Astrocyte of the cerebellum (primary cell): ENCODE measurements at regions not wholly inside any gene's neighbourhood (a gene's known extent, or its start where the extent isn't known, plus 50 kb on each side); places are given as distances from the start of the nearest gene placed in this dataset.

Source experiments
- DNase-seq: peaks from one replicate; pipeline ENCODE4 v3.0.0-alpha.2; 2011; ENCODE audit warnings: low read depth
- H3K4me3 ChIP-seq: 2 replicates; pipeline ENCODE4 v1.5.1; 2011; ENCODE audit warnings: mild to moderate bottlenecking, low read depth, low read length, moderate library complexity
- in situ Hi-C: cut with HindIII; loops from 2 replicates; pipeline ENCODE4 v1.10.0; 2017; ENCODE audit warnings: low sequenced_read_pairs
- TF ChIP-seq, protein P1 (sequence below): IDR thresholded peaks from 2 replicates; pipeline ENCODE4 v1.5.1; 2012; ENCODE audit warnings: low read length, low read depth, moderate library complexity, mild to moderate bottlenecking; ENCODE audit errors: missing control alignments

- TF ChIP-seq, protein P1, sequence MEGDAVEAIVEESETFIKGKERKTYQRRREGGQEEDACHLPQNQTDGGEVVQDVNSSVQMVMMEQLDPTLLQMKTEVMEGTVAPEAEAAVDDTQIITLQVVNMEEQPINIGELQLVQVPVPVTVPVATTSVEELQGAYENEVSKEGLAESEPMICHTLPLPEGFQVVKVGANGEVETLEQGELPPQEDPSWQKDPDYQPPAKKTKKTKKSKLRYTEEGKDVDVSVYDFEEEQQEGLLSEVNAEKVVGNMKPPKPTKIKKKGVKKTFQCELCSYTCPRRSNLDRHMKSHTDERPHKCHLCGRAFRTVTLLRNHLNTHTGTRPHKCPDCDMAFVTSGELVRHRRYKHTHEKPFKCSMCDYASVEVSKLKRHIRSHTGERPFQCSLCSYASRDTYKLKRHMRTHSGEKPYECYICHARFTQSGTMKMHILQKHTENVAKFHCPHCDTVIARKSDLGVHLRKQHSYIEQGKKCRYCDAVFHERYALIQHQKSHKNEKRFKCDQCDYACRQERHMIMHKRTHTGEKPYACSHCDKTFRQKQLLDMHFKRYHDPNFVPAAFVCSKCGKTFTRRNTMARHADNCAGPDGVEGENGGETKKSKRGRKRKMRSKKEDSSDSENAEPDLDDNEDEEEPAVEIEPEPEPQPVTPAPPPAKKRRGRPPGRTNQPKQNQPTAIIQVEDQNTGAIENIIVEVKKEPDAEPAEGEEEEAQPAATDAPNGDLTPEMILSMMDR = peak; percentile 23
- H3K4me3 ChIP-seq = no peak overlapping the region
- no peak for DNase-seq
- in situ Hi-C loops = no loop called here
Observed at GRCh38 chrX:46386511-46386910, 158.7 kb downstream of the ZNF674 start.

- H3K4me3 ChIP-seq = no peak overlapping the region
- in situ Hi-C loops = no loop called here
- DNase-seq = no peak
- TF ChIP-seq, protein P1 = no peak
Observed at GRCh38 chrX:46383006-46383405, 162.2 kb downstream of the ZNF674 start.

- TF ChIP-seq, protein P1 = no peak
- no peak for DNase-seq
- in situ Hi-C loops = no loop called here
Observed at GRCh38 chrX:46382595-46382994, 162.6 kb downstream of the ZNF674 start.

DNA sequence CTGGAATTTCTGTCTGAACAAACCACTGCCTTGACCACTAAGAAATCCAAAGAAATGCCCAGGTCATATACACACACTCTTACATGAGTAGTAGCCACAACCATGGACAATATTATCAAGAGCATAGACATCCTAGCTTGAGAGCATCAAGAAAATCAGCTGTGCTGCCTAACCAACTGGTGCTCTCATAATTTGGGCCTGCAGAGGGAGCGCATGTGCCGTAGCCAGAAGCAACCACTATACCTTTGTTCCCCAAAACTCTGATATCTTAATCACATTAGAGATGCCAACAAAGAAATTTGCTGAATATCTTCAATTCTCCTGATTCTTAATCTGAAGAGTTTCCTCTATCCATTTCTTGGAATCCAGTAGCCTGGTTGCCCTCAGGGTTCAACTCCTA, 163.6 kb downstream of the ZNF674 start:
- DNase-seq = no peak
- in situ Hi-C loops = no loop called here

More at GRCh38 chrX:46382595-46382994, 162.6 kb downstream of the ZNF674 start:
- H3K4me3 ChIP-seq = no peak overlapping the region

DNA sequence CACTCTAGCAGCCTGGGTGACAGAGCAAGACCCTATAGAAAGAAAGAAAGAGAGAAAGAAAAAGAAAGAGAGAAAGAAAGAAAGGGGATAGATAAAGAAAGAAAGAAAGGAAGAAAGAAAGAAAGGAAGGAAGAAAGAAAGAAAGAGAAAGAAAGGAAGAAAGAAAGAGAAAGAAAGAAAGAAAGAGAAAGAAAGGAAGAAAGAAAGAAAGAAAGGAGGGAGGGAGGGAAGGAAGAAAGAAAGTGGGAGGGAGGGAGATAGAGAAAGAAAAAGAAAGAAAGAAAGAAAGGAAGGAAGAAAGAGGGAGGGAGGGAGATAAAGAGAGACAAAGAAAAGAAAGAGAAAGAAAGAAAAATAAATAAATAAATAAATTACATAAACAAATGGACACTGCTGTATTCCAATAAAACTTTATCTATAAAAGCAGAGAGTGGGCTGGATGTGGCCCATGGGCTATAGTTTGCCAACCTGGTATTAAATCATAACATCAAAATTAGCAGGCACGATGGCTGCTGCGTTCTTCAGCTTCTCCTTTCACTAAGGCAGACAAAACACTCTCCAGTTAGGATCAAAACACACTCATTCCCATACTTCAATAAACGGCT, 165.0 kb downstream of the ZNF674 start:
- TF ChIP-seq, protein P1 = no peak
- in situ Hi-C loops = no loop called here

More for the DNA sequence above, 163.6 kb downstream of the ZNF674 start:
- TF ChIP-seq, protein P1 = peak; percentile 57
- H3K4me3 ChIP-seq = no peak overlapping the region

GRCh38 chrX:46376246-46376885, 168.9 kb downstream of the ZNF674 start:
- no peak overlapping the region for H3K4me3 ChIP-seq
- TF ChIP-seq, protein P1 = peak; percentile 39
- in situ Hi-C loops = no loop called here
- DNase-seq = peak; percentile 54

More for the DNA sequence above, 165.0 kb downstream of the ZNF674 start:
- no peak for DNase-seq
- H3K4me3 ChIP-seq = no peak overlapping the region
